ENCODE measurements at regions not wholly inside any gene's neighbourhood (a gene's known extent, or its start where the extent isn't known, plus 50 kb on each side); places are given as distances from the start of the nearest gene placed in this dataset.
"Not testable (repeated sequence)": the region's sequence is repeated elsewhere in the genome, so short reads cannot be mapped to it uniquely, and the experiment has no call there.

DNA sequence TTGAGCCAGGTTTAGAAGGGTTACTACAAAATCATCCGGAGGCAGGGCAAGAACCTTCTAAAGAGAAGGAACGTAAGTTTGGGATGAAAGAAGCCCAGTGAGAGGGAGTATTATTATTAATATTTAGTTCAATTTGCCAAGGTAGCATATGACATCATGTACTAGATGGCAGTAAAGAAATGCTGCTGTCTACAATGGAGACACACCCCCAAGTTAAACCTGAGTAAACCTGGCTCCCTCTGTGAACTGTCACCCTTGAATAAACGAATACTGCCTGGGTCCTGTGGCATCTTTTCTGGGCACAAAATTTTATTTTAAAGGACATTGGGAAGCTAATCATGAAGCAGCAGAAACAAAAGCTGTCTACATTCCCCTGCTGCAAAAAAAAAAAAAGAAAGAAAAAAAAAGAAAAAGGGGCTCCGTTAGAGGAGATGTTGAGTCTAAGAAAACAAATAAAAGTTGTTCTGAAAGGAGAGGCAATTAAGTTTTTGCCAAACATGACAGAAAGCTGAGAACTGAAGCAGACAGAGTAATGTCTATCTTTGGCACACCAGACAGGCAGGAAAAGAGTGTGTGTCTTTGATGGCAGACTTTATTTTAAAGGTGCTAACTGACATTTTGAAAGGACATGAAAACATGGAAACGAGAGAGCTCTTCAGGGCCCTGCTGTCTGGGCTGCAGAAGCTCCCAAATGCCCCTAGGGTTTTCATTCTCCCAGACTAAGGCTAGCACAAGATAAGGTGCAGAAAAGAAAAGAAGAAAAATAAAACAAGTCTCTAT, 557.7 kb upstream of the CHAC2 start:
- intact Hi-C loops (cut with micrococcal nuclease) = no loop called here

- intact Hi-C loops (cut with micrococcal nuclease) = no loop called here
Measured at GRCh38 chr2:53208815-53209214, 558.8 kb upstream of the CHAC2 start.

DNA sequence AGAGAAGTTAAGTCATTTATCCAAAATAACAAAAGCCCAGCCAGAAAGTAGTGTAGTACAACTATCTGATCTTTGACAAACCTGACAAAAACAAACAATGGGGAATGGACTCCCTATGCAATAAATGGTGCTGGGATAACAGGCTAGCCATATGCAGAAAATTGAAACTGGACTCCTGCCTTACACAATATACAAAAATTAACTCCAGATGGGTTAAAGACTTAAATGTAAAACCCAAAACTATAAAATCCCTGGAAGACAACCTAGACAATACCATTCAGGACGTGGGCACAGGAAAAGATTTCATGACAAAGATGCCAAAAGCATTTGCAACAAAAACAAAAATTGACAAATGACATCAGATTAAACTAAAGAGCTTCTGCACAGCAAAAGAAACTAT, 561.4 kb upstream of the CHAC2 start:
- intact Hi-C loops (cut with micrococcal nuclease) = not testable (repeated sequence)

DNA sequence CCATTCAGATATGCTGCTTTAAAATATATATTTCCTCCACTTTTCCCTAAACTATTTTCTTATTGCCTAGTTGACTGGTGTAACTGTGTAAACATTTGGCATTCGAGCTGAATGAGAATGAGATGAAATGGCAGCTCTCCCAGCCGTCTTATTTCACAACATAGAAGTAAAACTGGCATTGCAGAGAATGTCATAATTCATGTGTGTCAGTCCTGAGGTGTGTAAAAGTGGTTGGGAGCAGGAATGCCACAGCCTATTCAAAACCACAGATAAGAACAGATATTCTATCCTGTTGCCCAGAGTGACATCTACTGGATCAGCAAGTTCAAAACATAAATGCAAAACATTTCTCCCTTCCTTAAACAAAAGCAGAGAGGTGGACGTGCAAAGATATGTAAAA, 565.5 kb upstream of the CHAC2 start:
- intact Hi-C loops (cut with micrococcal nuclease) = no loop called here

DNA sequence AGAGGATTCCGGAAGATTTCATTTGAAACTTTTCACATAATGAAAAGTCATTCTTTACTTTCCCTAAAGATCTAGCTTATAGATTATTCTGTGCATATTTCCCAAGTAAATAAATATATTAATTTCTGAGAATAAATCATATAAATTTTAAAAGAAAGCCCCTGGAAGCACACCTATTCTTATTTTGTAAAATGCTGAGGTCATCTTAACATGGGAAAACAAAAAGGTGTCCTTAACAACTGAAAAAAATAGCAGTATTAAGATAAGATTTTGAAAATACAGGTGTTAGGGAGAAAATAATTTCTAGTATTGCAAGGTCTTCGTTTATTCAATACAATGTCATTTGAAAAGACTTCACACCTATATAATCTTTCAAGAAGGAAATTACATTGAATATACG, 567.5 kb upstream of the CHAC2 start:
- intact Hi-C loops (cut with micrococcal nuclease) = no loop called here

GRCh38 chr2:53188851-53189510, 578.6 kb upstream of the CHAC2 start:
- intact Hi-C loops (cut with micrococcal nuclease) = no loop called here

DNA sequence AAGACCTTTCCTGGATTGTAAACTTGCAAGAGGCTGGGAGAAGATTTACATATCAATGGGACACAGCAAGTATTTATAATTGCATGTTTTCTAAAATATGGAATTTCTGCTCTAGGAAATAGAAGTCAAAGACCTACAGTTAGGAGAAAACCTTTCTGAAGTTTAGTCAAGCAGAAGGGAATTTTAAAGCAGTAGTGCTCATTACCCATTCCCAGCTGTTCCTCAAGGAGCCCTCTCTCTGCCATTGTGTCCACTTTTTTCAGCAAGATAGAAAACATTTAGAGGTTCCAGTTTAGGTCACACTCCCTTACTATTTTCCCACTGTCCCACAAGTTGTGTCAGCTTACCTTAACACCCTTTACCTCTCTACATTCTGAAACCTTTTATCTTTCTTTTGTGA, 584.0 kb upstream of the CHAC2 start:
- intact Hi-C loops (cut with micrococcal nuclease) = no loop called here

DNA sequence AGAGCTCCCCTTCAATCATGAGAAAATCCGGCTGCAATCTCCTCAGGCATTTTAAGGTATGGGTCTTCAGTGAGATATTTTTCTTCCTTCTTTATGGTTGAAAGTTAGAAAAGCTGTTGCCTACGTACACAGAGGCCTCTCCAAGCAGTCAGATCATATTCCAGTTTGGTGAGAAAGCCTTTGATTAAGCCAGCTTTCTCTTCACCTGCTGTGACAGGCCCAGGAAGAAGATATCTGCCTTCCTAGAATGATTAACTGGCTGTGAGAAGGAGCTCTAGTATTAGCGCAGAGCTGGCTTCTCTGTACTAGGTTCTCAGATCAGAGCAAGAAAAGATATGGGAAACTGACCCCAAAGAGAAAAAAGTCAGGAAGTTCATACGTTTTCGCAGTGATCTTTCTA, 585.0 kb upstream of the CHAC2 start:
- intact Hi-C loops (cut with micrococcal nuclease) = no loop called here

DNA sequence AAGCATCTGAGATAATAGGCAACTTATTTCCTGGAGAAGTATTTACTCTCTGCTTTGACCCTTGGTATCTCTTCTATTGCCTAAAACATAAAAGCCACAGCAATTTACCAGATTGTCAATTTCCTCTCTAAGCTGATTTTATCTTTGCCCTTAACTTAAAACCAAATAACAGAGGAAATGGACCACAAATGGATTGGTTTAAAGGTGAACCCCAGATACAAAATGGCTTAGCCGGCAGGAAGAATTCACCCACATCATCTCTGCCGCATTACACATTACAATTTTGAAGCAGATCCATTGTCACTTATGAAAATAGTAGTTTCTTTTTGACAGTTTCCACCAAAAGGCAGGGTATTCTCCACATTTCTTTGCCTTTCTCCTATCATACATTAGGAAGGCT, 585.8 kb upstream of the CHAC2 start:
- intact Hi-C loops (cut with micrococcal nuclease) = no loop called here

DNA sequence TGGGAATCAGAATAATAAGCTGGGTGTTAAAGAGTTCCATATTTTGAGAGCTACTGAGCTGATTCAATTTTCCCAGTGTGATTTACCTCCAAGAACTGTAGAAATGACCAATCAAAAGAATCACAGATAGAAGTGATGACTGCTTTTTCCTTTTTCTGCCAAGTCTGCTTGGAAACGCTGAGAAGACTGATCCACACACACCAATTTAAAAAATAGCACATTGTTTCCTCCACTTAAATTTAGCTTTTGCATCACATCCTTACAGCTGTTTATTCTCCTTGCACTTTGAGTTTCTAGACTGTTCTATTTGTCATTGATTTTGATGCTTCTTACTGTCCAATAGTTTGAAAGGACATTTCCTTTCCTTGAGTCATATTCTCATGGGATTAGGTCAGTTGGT, 590.3 kb upstream of the CHAC2 start:
- intact Hi-C loops (cut with micrococcal nuclease) = no loop called here

DNA sequence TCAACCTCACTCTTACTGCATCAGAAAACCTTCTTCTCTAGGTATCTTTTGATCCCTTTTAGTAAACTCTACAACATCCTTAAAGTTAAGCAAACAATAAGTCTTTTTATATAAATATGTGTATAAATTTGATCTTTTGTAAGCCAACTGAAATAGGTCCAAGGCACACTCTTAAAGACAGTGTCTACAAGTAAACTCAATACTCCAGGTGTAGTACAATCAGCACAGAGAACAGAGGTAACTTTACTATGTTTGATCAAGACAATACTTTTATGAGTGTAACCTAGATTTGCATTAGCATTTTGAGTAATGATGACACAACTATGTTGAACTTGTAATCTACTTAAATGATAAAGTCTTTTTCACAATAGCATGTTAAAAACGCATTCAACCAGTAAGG, 593.1 kb upstream of the CHAC2 start:
- intact Hi-C loops (cut with micrococcal nuclease) = no loop called here

GRCh38 chr2:53173698-53174455, 593.7 kb upstream of the CHAC2 start:
- intact Hi-C loops (cut with micrococcal nuclease) = no loop called here

DNA sequence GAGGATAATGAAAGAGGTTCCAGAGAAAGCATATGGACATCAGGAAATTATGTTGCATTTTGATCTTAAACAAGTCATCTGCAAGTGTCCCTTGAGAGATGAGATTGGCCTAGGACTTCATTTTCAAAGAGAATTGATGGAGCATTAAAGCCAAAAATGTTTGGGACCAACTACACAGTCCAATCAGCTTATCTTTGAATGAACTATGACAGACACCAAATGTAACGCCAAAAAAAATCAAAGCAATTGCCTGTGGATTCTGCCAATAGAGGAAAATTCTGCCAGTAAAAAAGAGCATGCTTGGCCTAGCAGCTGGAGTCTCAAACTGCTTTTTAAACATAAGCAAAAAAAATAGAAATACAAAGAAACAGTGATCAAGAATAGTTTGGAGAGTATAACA, 594.5 kb upstream of the CHAC2 start:
- intact Hi-C loops (cut with micrococcal nuclease) = no loop called here

DNA sequence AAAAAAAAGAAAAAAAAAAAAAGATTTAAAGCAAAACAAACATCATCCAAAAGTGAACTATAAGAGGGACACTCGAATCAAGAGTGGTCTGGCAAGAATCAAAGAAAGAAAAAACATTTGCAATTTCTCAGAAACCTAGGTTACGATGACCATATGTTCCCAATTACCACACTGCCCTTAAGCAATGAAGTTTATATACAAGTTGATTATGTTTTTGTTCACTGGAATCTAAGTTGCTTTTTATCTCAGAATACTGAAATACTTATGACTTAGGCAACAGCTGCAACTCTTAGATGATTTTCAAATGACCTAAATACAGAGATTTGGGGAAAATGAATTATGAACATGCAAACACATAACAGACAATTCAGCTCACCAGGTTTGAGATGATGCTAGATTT, 597.1 kb upstream of the CHAC2 start:
- intact Hi-C loops (cut with micrococcal nuclease) = no loop called here

DNA sequence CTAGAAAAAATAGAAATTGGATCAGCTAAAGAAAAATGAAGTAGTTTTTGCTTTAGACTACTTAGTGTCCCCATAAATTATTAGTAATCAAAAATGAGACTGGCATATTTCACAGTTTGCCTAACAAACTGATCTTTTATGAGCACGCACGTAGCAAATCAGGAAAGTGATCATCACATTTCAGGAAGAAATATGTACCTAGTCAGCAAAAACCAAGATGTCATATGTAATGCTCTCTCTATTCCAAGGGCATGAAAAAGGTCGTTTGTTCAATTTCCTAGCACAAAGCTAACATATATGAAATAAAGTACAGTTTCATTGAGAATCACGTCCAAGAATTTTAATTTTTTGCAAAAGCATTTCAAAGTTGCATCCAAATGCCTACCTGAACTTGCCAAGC, 600.4 kb upstream of the CHAC2 start:
- intact Hi-C loops (cut with micrococcal nuclease) = no loop called here

GRCh38 chr2:53150146-53150545, 617.5 kb upstream of the CHAC2 start:
- intact Hi-C loops (cut with micrococcal nuclease) = no loop called here

GRCh38 chr2:53148221-53148620, 619.4 kb upstream of the CHAC2 start:
- intact Hi-C loops (cut with micrococcal nuclease) = no loop called here

- intact Hi-C loops (cut with micrococcal nuclease) = no loop called here
Measured at GRCh38 chr2:53131416-53131815, 636.2 kb upstream of the CHAC2 start.

DNA sequence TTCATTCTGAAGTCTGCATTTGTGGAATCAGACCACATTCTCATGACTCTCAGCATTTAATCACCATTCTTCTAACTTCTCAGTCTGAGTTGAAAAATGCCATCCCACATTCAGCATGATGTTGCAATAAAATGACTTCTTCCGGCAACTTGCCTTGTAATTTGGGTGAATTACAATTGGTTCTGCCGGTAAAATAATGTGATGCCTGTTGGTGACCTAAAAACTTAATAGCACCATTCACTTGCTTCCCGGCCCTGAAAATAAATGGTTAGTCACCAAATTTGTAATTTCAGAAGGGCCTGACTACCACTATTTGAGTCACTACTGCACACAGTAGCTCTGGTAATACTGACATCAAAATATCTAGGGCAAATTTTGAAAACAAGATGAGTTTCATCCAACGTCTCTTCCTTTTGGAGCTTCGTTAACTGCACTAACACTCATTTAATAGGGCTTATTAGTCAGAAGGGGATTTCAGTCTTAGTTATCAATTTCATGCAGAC, 637.1 kb upstream of the CHAC2 start:
- intact Hi-C loops (cut with micrococcal nuclease) = no loop called here

DNA sequence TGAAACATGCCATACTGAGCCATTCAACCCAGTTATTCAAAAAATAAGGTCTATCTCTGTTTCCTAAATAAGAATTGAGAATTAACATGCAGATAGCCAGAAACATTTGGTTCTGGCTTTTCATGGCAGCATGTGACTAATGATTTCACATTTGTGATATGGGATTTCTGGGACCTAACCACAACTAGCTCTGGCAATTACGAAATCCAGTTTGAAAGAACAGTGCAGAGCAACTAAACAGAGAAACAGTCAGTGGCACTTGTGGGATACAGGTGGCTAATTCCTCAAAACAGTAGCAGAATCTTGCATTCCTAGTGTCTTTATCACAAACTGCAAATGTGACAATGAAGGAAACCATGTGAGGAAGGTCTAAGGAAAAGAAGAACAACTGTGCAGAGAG, 637.8 kb upstream of the CHAC2 start:
- intact Hi-C loops (cut with micrococcal nuclease) = no loop called here

GRCh38 chr2:53127061-53127650, 640.4 kb upstream of the CHAC2 start:
- intact Hi-C loops (cut with micrococcal nuclease) = no loop called here

DNA sequence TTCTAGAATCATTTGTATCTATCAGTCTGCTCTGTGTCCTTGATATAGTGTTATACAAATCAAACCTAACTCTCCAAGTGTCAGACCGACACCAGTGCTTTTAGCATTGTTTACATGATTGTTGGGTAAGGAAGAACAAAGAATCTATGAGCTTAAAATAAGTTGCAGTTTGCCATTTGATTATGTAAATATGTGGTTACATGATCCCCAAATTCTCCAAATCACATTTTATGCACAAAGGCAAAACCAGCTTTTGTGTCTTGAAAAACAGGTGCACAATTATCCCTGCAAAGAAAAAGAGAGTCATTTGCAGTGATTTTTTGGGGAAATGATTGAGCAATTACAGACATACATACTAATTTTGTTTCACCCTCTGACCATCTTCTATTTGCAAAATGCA, 652.6 kb upstream of the CHAC2 start:
- intact Hi-C loops (cut with micrococcal nuclease) = no loop called here

Measured in T-helper 2 cell treated with Interferon-gamma antibody and Interleukin-4, amounts not matched to agents 100 ng/mL and 5 ng/mL, for 36 hours (primary cell).